Uterus (tissue), 3 donors: ENCODE measurements at regions not wholly inside any gene's neighbourhood (a gene's known extent, or its start where the extent isn't known, plus 50 kb on each side); places are given as distances from the start of the nearest gene placed in this dataset.

ENCODE experiments used
- DNase-seq, 2 donors: peaks; one replicate each; pipeline ENCODE4 v3.0.0-alpha.2; 2019 to 2020
- H3K27ac ChIP-seq, 2 donors: fragments of 200-600 bp; sonication (generic); 1 replicate in 1 of 2; 2 replicates in 1 of 2; pipeline ENCODE4 v1.5.1; 2016 to 2018
- H3K27me3 ChIP-seq, 2 donors: fragments of 200-600 bp; sonication (generic); one replicate each; pipeline ENCODE4 v1.5.1; 2018 to 2019; ENCODE audit warnings: control low read depth in 1 of 2
- H3K36me3 ChIP-seq, 2 donors: fragments of 200-600 bp; sonication (generic); one replicate each; pipeline ENCODE4 v1.5.1; 2019; ENCODE audit warnings: control low read depth in 1 of 2
- H3K4me1 ChIP-seq, 2 donors: fragments of 200-600 bp; sonication (generic); one replicate each; pipeline ENCODE4 v1.5.1; 2018 to 2019; ENCODE audit warnings: control low read depth in 1 of 2
- H3K4me3 ChIP-seq, 2 donors: fragments of 200-600 bp; sonication (generic); 1 replicate in 1 of 2; 2 replicates in 1 of 2; pipeline ENCODE4 v1.5.1; 2018 to 2019; ENCODE audit warnings: mild to moderate bottlenecking in 1 of 2
- H3K9me3 ChIP-seq, 2 donors: fragments of 200-600 bp; sonication (generic); one replicate each; pipeline ENCODE4 v1.5.1; 2019; ENCODE audit warnings: control low read depth in 1 of 2
- CTCF ChIP-seq, 4 experiments: fragments of 200-600 bp in 2 of 4; fragments of 450-650 bp in 2 of 4; sonication (generic) in 2 of 4; IDR thresholded peaks; one replicate each; pipeline ENCODE4 v1.5.1; 2016 to 2019; ENCODE audit warnings: antibody characterized with exemption in 4 of 4, mild to moderate bottlenecking in 2 of 4, moderate library complexity in 1 of 4
- POLR2A ChIP-seq, 2 donors: fragments of 450-650 bp; IDR thresholded peaks; one replicate each; pipeline ENCODE4 v1.6.1; 2016; ENCODE audit warnings: antibody characterized with exemption in 2 of 2, mild to moderate bottlenecking in 1 of 2, moderate library complexity in 1 of 2
- intact Hi-C: fragments of 100-400 bp; cut with DNase I; formaldehyde crosslinking; loops from one replicate; pipeline ENCODE4 v1.15.1; 2023; ENCODE audit warnings: low total_unique reads
- donor health status: DM: yes; HTN: yes; CAD: no.

- no peaks in the 10 kb centered on the region for H3K27me3 ChIP-seq
- no peak for DNase-seq
- H3K36me3 ChIP-seq = no peaks in the 10 kb centered on the region
- H3K4me1 ChIP-seq = no peaks in the 10 kb centered on the region
- H3K9me3 ChIP-seq = no peaks in the 10 kb centered on the region
- H3K4me3 ChIP-seq = no peak overlapping the region
- intact Hi-C loops = no loop called here
- TF ChIP-seq CTCF (IDR thresholded peaks at IDR 0.05) (no peak), POLR2A (IDR thresholded peaks at IDR 0.05) (no peak)
- no peak overlapping the region for H3K27ac ChIP-seq
Measured at GRCh38 chr2:215500466-215500865, 64.6 kb upstream of the FN1 start.

- Histone ChIP-seq H3K27ac (no peak overlapping the region), H3K27me3 (no peaks in the 10 kb centered on the region), H3K4me3 (no peak overlapping the region), H3K4me1 (no peaks in the 10 kb centered on the region), H3K36me3 (no peaks in the 10 kb centered on the region), H3K9me3 (no peaks in the 10 kb centered on the region)
- DNase-seq = no peak
- TF ChIP-seq CTCF (IDR thresholded peaks at IDR 0.05) (no peak), POLR2A (IDR thresholded peaks at IDR 0.05) (no peak)
- intact Hi-C loops = no loop called here
Measured at GRCh38 chr2:215499331-215499730, 63.5 kb upstream of the FN1 start.

GRCh38 chr2:215498431-215498830 lies 62.6 kb upstream of the FN1 start:
- DNase-seq = no peak
- H3K27ac ChIP-seq = no peak overlapping the region
- H3K36me3 ChIP-seq = no peaks in the 10 kb centered on the region
- H3K27me3 ChIP-seq = no peaks in the 10 kb centered on the region
- no peaks in the 10 kb centered on the region for H3K4me1 ChIP-seq
- intact Hi-C loops = no loop called here
- no peak overlapping the region for H3K4me3 ChIP-seq
- TF ChIP-seq CTCF (IDR thresholded peaks at IDR 0.05) (no peak), POLR2A (IDR thresholded peaks at IDR 0.05) (no peak)
- H3K9me3 ChIP-seq = no peaks in the 10 kb centered on the region

GRCh38 chr2:215493376-215493775 lies 57.5 kb upstream of the FN1 start:
- H3K4me3 ChIP-seq = no peak overlapping the region
- no peak for DNase-seq
- intact Hi-C loops = no loop called here
- no peaks in the 10 kb centered on the region for H3K9me3 ChIP-seq
- TF ChIP-seq POLR2A (IDR thresholded peaks at IDR 0.05) = no peak
- no peak for TF ChIP-seq CTCF (IDR thresholded peaks at IDR 0.05)
- no peaks in the 10 kb centered on the region for H3K27me3 ChIP-seq
- H3K36me3 ChIP-seq = no peaks in the 10 kb centered on the region
- H3K27ac ChIP-seq = no peak overlapping the region
- no peaks in the 10 kb centered on the region for H3K4me1 ChIP-seq

GRCh38 chr2:215489288-215489848 lies 53.5 kb upstream of the FN1 start:
- no peak for TF ChIP-seq POLR2A (IDR thresholded peaks at IDR 0.05)
- no peak for TF ChIP-seq CTCF (IDR thresholded peaks at IDR 0.05)
- intact Hi-C loops = no loop called here

More at GRCh38 chr2:215489288-215489848, 53.5 kb upstream of the FN1 start:
- H3K27ac ChIP-seq = no peak overlapping the region
- no peaks in the 10 kb centered on the region for H3K9me3 ChIP-seq
- no peak overlapping the region for H3K4me3 ChIP-seq
- no peaks in the 10 kb centered on the region for H3K27me3 ChIP-seq
- no peak for DNase-seq
- H3K4me1 ChIP-seq = no peaks in the 10 kb centered on the region
- H3K36me3 ChIP-seq = no peaks in the 10 kb centered on the region
